ENCODE measurements at regions not wholly inside any gene's neighbourhood (a gene's known extent, or its start where the extent isn't known, plus 50 kb on each side); places are given as distances from the start of the nearest gene placed in this dataset.
A peak's percentile ranks its signal among the peaks of the same experiment; 100 is the strongest.

GRCh38 chr5:153900703-153901395 is 137.9 kb downstream of the FAM114A2 start:
- Histone ChIP-seq H3K36me3 (ENCODE audit: control insufficient read depth in 2 of 2, extremely low read depth in 1 of 2, insufficient read depth in 2 of 2, low read length in 2 of 2) (no peaks in the 10 kb centered on the region), H3K4me3 (ENCODE audit: control insufficient read depth in 2 of 3, extremely low read depth in 1 of 3, insufficient read depth in 2 of 3, low read depth in 1 of 3, low read length in 3 of 3) (peak overlapping the region in 1 of 3 experiments; percentile 39), H3K27me3 (ENCODE audit: control insufficient read depth, extremely low read depth, insufficient read depth, low read length) (no peaks in the 10 kb centered on the region), H3K27ac (ENCODE audit: control insufficient read depth, insufficient read depth, low read length) (peak overlapping the region; percentile 51), H3K4me2 (ENCODE audit: control insufficient read depth, extremely low read depth, insufficient read depth, low read depth, low read length) (peak overlapping the region; percentile 60), H3K4me1 (ENCODE audit: control insufficient read depth, extremely low read depth, insufficient read depth, low read length) (peaks cover 24% of the 10 kb centered on the region), H3K79me2 (ENCODE audit: control insufficient read depth, insufficient read depth, low read length) (no peaks in the 10 kb centered on the region), H3K9ac (ENCODE audit: control insufficient read depth, extremely low read depth, insufficient read depth, low read length) (no peak overlapping the region), H3K9me3 (ENCODE audit: control insufficient read depth, low read depth, low read length) (no peaks in the 10 kb centered on the region), H3K9me1 (ENCODE audit: control insufficient read depth, extremely low read depth, insufficient read depth, low read length) (no peaks in the 10 kb centered on the region), H4K20me1 (ENCODE audit: control insufficient read depth, extremely low read depth, insufficient read depth, low read length) (no peaks in the 10 kb centered on the region), H2AFZ (ENCODE audit: control insufficient read depth, low read length) (no peak overlapping the region)
- peak; percentile 75 for DNase-seq (ENCODE audit: low read depth, low spot score)
- TF ChIP-seq CTCF (optimal IDR thresholded peaks at IDR 0.05 in 1 of 3, IDR thresholded peaks at IDR 0.05 in 1 of 3, conservative IDR thresholded peaks at IDR 0.05 in 1 of 3; ENCODE audit: extremely low read depth in 1 of 3, insufficient read depth in 2 of 3, low read length in 3 of 3): no peak
- TF ChIP-seq EZH2 (IDR thresholded peaks at IDR 0.05; ENCODE audit: low read length): no peak
- no peak for FAIRE-seq
- dilution Hi-C loops (cut with MboI; ENCODE audit: extremely low pct_ligation_motif_present, low sequenced_read_pairs): no loop called here

GRCh38 chr5:153899746-153900145 is 139.0 kb downstream of the FAM114A2 start:
- H3K9me3 ChIP-seq (ENCODE audit: control insufficient read depth, low read depth, low read length): no peaks in the 10 kb centered on the region
- no peaks in the 10 kb centered on the region for H3K36me3 ChIP-seq (ENCODE audit: control insufficient read depth in 2 of 2, extremely low read depth in 1 of 2, insufficient read depth in 2 of 2, low read length in 2 of 2)
- H3K9ac ChIP-seq (ENCODE audit: control insufficient read depth, extremely low read depth, insufficient read depth, low read length): no peak overlapping the region
- H3K27ac ChIP-seq (ENCODE audit: control insufficient read depth, insufficient read depth, low read length): no peak overlapping the region
- FAIRE-seq (peak; percentile 29), DNase-seq (ENCODE audit: low read depth, low spot score) (no peak)
- peaks cover 28% of the 10 kb centered on the region for H3K4me1 ChIP-seq (ENCODE audit: control insufficient read depth, extremely low read depth, insufficient read depth, low read length)
- dilution Hi-C loops (cut with MboI; ENCODE audit: extremely low pct_ligation_motif_present, low sequenced_read_pairs): no loop called here
- no peak overlapping the region for H2AFZ ChIP-seq (ENCODE audit: control insufficient read depth, low read length)
- no peak overlapping the region for H3K4me3 ChIP-seq (ENCODE audit: control insufficient read depth in 2 of 3, extremely low read depth in 1 of 3, insufficient read depth in 2 of 3, low read depth in 1 of 3, low read length in 3 of 3)
- H3K4me2 ChIP-seq (ENCODE audit: control insufficient read depth, extremely low read depth, insufficient read depth, low read depth, low read length): no peak overlapping the region
- H3K79me2 ChIP-seq (ENCODE audit: control insufficient read depth, insufficient read depth, low read length): no peaks in the 10 kb centered on the region
- no peaks in the 10 kb centered on the region for H3K27me3 ChIP-seq (ENCODE audit: control insufficient read depth, extremely low read depth, insufficient read depth, low read length)
- no peaks in the 10 kb centered on the region for H4K20me1 ChIP-seq (ENCODE audit: control insufficient read depth, extremely low read depth, insufficient read depth, low read length)
- TF ChIP-seq EZH2 (IDR thresholded peaks at IDR 0.05; ENCODE audit: low read length) (no peak), CTCF (optimal IDR thresholded peaks at IDR 0.05 in 1 of 3, IDR thresholded peaks at IDR 0.05 in 1 of 3, conservative IDR thresholded peaks at IDR 0.05 in 1 of 3; ENCODE audit: extremely low read depth in 1 of 3, insufficient read depth in 2 of 3, low read length in 3 of 3) (no peak)
- no peaks in the 10 kb centered on the region for H3K9me1 ChIP-seq (ENCODE audit: control insufficient read depth, extremely low read depth, insufficient read depth, low read length)
